ENCODE measurements at regions not wholly inside any gene's neighbourhood (a gene's known extent, or its start where the extent isn't known, plus 50 kb on each side); places are given as distances from the start of the nearest gene placed in this dataset.

DNA sequence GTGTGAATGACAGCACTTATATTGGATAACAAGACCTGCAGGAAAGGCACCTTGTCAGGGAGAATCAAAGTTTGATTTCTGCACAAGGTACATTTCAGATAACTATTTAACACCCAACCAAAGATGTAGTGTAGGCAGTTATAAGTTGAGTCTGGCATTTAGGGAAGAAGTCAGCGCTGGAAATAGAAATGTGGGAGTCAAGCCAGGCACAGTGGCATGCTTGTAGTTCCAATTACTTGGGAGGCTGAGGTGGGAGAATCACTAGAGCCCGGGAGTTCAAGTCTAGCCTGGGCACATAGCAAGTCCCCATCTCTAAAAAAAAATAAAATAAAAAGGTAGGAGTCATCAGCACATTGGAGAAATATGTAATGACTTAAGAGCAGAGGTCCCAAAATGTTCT lies 295.1 kb downstream of the ZNF674 start:
- Histone ChIP-seq H4K20me1 (replicated peaks; ENCODE audit: control insufficient read depth, extremely low read depth, insufficient read depth, low read length) (no peaks in the 10 kb centered on the region), H3K4me2 (ENCODE audit: insufficient read depth, low read length) (no peak overlapping the region), H3K9me1 (replicated peaks; ENCODE audit: control insufficient read depth, extremely low read depth, insufficient read depth, low read length) (no peaks in the 10 kb centered on the region), H3K79me2 (ENCODE audit: control insufficient read depth, insufficient read depth, low read length) (no peaks in the 10 kb centered on the region), H3K4me1 (ENCODE audit: control insufficient read depth, extremely low read depth, insufficient read depth, low read length) (no peaks in the 10 kb centered on the region), H3K27ac (ENCODE audit: insufficient read depth, low read depth, low read length) (no peak overlapping the region), H3K9me3 (replicated peaks; ENCODE audit: control insufficient read depth, insufficient read depth, low read length) (no peaks in the 10 kb centered on the region), H2AFZ (ENCODE audit: low read depth, low read length) (no peak overlapping the region), H3K9ac (replicated peaks; ENCODE audit: extremely low read depth, insufficient read depth, low read length) (no peak overlapping the region), H3K36me3 (ENCODE audit: control insufficient read depth in 2 of 2, extremely low read depth in 1 of 2, insufficient read depth in 2 of 2, low read length in 2 of 2) (no peaks in the 10 kb centered on the region), H3K27me3 (ENCODE audit: control insufficient read depth in 2 of 2, insufficient read depth in 2 of 2, low read length in 2 of 2) (no peaks in the 10 kb centered on the region), H3K4me3 (replicated peaks in 1 of 3; ENCODE audit: insufficient read depth in 1 of 3, low read depth in 1 of 3, low read length in 3 of 3) (no peak overlapping the region)
- FAIRE-seq: no peak
- no TSS peak for BruUV-seq (replicated peaks)
- DNase-seq (ENCODE audit: low read depth, low spot score): no peak
- POLR2A ChIA-PET: no interaction called here
- dilution Hi-C loops (cut with MboI; ENCODE audit: extremely low pct_ligation_motif_present, low sequenced_read_pairs): no loop called here
- intact Hi-C loops (cut with micrococcal nuclease): no loop called here
- TF ChIP-seq GATA2 (IDR thresholded peaks at IDR 0.05; ENCODE audit: insufficient read depth, insufficient read length, low read depth, low read length): no peak
- TF ChIP-seq JUN (IDR thresholded peaks at IDR 0.05; ENCODE audit: borderline replicate concordance, insufficient read depth, insufficient read length, low read depth): no peak
- CTCF ChIA-PET: no interaction called here

DNA sequence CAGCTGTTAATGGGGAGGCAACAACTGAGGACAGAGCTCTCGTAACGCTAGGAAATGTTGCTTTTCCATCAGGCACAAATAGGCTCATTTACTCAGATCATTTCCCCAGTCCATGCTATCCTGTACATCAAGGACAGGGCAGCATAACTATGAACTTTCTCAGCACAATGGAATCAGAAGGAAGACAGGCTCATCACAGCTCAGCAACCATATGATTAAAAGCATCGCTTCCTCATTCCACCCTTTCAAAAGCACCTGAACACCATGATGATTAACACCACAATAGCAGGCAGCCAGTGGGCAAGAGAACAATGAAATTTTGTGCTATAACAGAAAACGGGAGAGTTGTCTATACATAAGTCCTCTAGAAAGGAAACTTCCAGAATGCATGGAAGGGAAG lies 297.8 kb downstream of the ZNF674 start:
- ChIA-PET CTCF (interaction anchor here (0.8 kb wide), 1 partner anchor 14 kb away, joined by 3 read pairs; no protein-coding TSS in a partner anchor), POLR2A (no interaction called here)
- no TSS peak for BruUV-seq (replicated peaks)

More for the DNA sequence above, 297.8 kb downstream of the ZNF674 start:
- Histone ChIP-seq H3K9me1 (replicated peaks; ENCODE audit: control insufficient read depth, extremely low read depth, insufficient read depth, low read length) (no peaks in the 10 kb centered on the region), H3K9me3 (replicated peaks; ENCODE audit: control insufficient read depth, insufficient read depth, low read length) (no peaks in the 10 kb centered on the region), H3K4me3 (replicated peaks in 1 of 3; ENCODE audit: insufficient read depth in 1 of 3, low read depth in 1 of 3, low read length in 3 of 3) (no peak overlapping the region), H3K4me2 (ENCODE audit: insufficient read depth, low read length) (no peak overlapping the region), H3K27ac (ENCODE audit: insufficient read depth, low read depth, low read length) (no peak overlapping the region), H3K27me3 (ENCODE audit: control insufficient read depth in 2 of 2, insufficient read depth in 2 of 2, low read length in 2 of 2) (no peaks in the 10 kb centered on the region), H4K20me1 (replicated peaks; ENCODE audit: control insufficient read depth, extremely low read depth, insufficient read depth, low read length) (no peaks in the 10 kb centered on the region), H3K9ac (replicated peaks; ENCODE audit: extremely low read depth, insufficient read depth, low read length) (no peak overlapping the region), H3K36me3 (ENCODE audit: control insufficient read depth in 2 of 2, extremely low read depth in 1 of 2, insufficient read depth in 2 of 2, low read length in 2 of 2) (no peaks in the 10 kb centered on the region), H2AFZ (ENCODE audit: low read depth, low read length) (no peak overlapping the region), H3K4me1 (ENCODE audit: control insufficient read depth, extremely low read depth, insufficient read depth, low read length) (no peaks in the 10 kb centered on the region), H3K79me2 (ENCODE audit: control insufficient read depth, insufficient read depth, low read length) (no peaks in the 10 kb centered on the region)
- intact Hi-C loops (cut with micrococcal nuclease): no loop called here
- no peak for TF ChIP-seq MYC (IDR thresholded peaks at IDR 0.05; ENCODE audit: low read depth, low read length)
- TF ChIP-seq EZH2 (IDR thresholded peaks at IDR 0.05; ENCODE audit: borderline replicate concordance, low read depth, low read length, severe bottlenecking): no peak
- no peak for TF ChIP-seq FOS (IDR thresholded peaks at IDR 0.05; ENCODE audit: borderline replicate concordance, insufficient read depth, low read length)
- no peak for TF ChIP-seq GATA2 (IDR thresholded peaks at IDR 0.05; ENCODE audit: insufficient read depth, insufficient read length, low read depth, low read length)
- TF ChIP-seq POLR2A (IDR thresholded peaks at IDR 0.05; ENCODE audit: low read depth, low read length): no peak
- TF ChIP-seq, protein P1, sequence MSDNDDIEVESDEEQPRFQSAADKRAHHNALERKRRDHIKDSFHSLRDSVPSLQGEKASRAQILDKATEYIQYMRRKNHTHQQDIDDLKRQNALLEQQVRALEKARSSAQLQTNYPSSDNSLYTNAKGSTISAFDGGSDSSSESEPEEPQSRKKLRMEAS (IDR thresholded peaks at IDR 0.05; ENCODE audit: insufficient read depth, insufficient read length): no peak
- TF ChIP-seq JUN (IDR thresholded peaks at IDR 0.05; ENCODE audit: borderline replicate concordance, insufficient read depth, insufficient read length, low read depth): no peak
- TF ChIP-seq POLR2AphosphoS5 (IDR thresholded peaks at IDR 0.05; ENCODE audit: insufficient read depth, low read depth, low read length): no peak
- TF ChIP-seq, protein P2, sequence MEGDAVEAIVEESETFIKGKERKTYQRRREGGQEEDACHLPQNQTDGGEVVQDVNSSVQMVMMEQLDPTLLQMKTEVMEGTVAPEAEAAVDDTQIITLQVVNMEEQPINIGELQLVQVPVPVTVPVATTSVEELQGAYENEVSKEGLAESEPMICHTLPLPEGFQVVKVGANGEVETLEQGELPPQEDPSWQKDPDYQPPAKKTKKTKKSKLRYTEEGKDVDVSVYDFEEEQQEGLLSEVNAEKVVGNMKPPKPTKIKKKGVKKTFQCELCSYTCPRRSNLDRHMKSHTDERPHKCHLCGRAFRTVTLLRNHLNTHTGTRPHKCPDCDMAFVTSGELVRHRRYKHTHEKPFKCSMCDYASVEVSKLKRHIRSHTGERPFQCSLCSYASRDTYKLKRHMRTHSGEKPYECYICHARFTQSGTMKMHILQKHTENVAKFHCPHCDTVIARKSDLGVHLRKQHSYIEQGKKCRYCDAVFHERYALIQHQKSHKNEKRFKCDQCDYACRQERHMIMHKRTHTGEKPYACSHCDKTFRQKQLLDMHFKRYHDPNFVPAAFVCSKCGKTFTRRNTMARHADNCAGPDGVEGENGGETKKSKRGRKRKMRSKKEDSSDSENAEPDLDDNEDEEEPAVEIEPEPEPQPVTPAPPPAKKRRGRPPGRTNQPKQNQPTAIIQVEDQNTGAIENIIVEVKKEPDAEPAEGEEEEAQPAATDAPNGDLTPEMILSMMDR (IDR thresholded peaks at IDR 0.05; ENCODE audit: extremely low read depth in 1 of 2, insufficient read depth in 1 of 2, low read depth in 1 of 2, low read length in 2 of 2): no peak
- no peak for DNase-seq (ENCODE audit: low read depth, low spot score)
- dilution Hi-C loops (cut with MboI; ENCODE audit: extremely low pct_ligation_motif_present, low sequenced_read_pairs): no loop called here
- no peak for FAIRE-seq
